Osteocyte (in vitro differentiated cells): ENCODE measurements at regions not wholly inside any gene's neighbourhood (a gene's known extent, or its start where the extent isn't known, plus 50 kb on each side); places are given as distances from the start of the nearest gene placed in this dataset.

Source experiments
- DNase-seq: peaks from one replicate; pipeline ENCODE4 v3.0.0; 2021; ENCODE audit warnings: mixed read lengths; ENCODE audit not compliant: unreplicated experiment; ENCODE audit errors: extremely low spot score
- H3K27ac Mint-ChIP-seq: one replicate; pipeline ENCODE4 v1.8.0; 2021; ENCODE audit warnings: mild to moderate bottlenecking, mixed read lengths; ENCODE audit not compliant: unreplicated experiment
- H3K27me3 Mint-ChIP-seq: one replicate; pipeline ENCODE4 v1.8.0; 2021; ENCODE audit warnings: mixed read lengths; ENCODE audit not compliant: unreplicated experiment
- H3K36me3 Mint-ChIP-seq: one replicate; pipeline ENCODE4 v1.8.0; 2021; ENCODE audit warnings: mixed read lengths; ENCODE audit not compliant: unreplicated experiment
- H3K4me1 Mint-ChIP-seq: one replicate; pipeline ENCODE4 v1.8.0; 2021; ENCODE audit warnings: mixed read lengths; ENCODE audit not compliant: unreplicated experiment
- H3K4me3 Mint-ChIP-seq: one replicate; pipeline ENCODE4 v1.8.0; 2021; ENCODE audit warnings: mild to moderate bottlenecking, moderate library complexity, mixed read lengths; ENCODE audit not compliant: unreplicated experiment
- H3K9me3 Mint-ChIP-seq: one replicate; pipeline ENCODE4 v1.8.0; 2021; ENCODE audit warnings: mixed read lengths; ENCODE audit not compliant: unreplicated experiment
- CTCF ChIP-seq: fragments of 200-600 bp; sonication (generic); IDR thresholded peaks from 2 replicates; pipeline ENCODE4 v1.5.0; 2021; ENCODE audit warnings: antibody characterized with exemption, mild to moderate bottlenecking, moderate library complexity

GRCh38 chr15:96184297-96184696 is 146.2 kb upstream of the NR2F2 start:
- no peak for TF ChIP-seq CTCF
- Mint-ChIP-seq H3K36me3 (peaks cover 10% of the 10 kb centered on the region), H3K4me1 (peaks cover 10% of the 10 kb centered on the region), H3K27me3 (no peaks in the 10 kb centered on the region), H3K27ac (no peak overlapping the region), H3K9me3 (no peaks in the 10 kb centered on the region), H3K4me3 (no peak overlapping the region)
- DNase-seq: no peak

DNA sequence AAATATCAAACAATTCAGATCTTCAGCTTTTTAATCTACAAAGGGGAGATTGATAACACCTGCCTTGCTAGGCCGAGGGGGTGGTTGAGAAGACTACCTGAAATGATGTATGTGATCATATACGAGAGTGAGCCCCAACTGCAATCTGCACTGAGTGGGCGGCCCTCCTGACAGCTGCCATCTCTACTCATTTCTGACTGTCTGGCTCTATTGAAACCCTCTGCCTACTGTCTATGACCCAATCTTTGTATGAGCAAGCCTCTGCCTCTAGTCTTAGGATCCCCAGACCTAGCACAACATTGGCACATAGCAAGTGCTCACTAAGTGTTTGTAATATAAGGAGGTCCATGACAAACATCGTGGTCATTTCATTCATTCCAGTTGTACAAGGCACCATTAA is 144.4 kb upstream of the NR2F2 start:
- peaks cover 12% of the 10 kb centered on the region for H3K36me3 Mint-ChIP-seq
- peaks cover 4% of the 10 kb centered on the region for H3K4me1 Mint-ChIP-seq
- H3K27me3 Mint-ChIP-seq: no peaks in the 10 kb centered on the region
- no peak overlapping the region for H3K27ac Mint-ChIP-seq
- H3K9me3 Mint-ChIP-seq: no peaks in the 10 kb centered on the region
- no peak for TF ChIP-seq CTCF
- DNase-seq: no peak
- no peak overlapping the region for H3K4me3 Mint-ChIP-seq

GRCh38 chr15:96187341-96188305 is 142.9 kb upstream of the NR2F2 start:
- Mint-ChIP-seq H3K36me3 (peaks cover 9% of the 10 kb centered on the region), H3K4me1 (peaks cover 3% of the 10 kb centered on the region), H3K4me3 (no peak overlapping the region), H3K27ac (no peak overlapping the region), H3K27me3 (no peaks in the 10 kb centered on the region), H3K9me3 (no peaks in the 10 kb centered on the region)
- DNase-seq: no peak
- TF ChIP-seq CTCF: no peak

DNA sequence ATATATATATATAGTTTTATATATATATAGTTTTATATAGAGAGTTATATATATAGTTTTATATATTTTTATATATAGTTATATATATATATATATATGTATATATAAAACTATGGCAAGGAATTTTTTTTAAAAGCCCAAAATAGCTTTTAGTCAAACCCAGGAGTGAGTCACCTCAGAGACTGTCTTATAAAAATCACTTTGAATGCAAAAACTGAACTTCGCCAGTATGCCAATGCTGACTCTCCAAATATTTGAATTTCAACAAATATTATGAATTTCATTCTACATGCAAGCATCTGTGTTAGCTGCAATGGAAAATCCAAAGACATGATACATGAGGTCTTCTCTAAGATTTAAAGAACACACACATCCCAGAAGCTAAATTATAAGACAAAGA is 132.8 kb upstream of the NR2F2 start:
- DNase-seq: no peak
- Mint-ChIP-seq H3K36me3 (peaks cover 30% of the 10 kb centered on the region), H3K27ac (no peak overlapping the region), H3K27me3 (no peaks in the 10 kb centered on the region), H3K4me1 (peaks cover 7% of the 10 kb centered on the region), H3K9me3 (peaks cover 5% of the 10 kb centered on the region), H3K4me3 (no peak overlapping the region)
- no peak for TF ChIP-seq CTCF

GRCh38 chr15:96199111-96199510 is 131.4 kb upstream of the NR2F2 start:
- Mint-ChIP-seq H3K27ac (no peak overlapping the region), H3K27me3 (no peaks in the 10 kb centered on the region), H3K4me3 (no peak overlapping the region), H3K4me1 (peaks cover 7% of the 10 kb centered on the region), H3K9me3 (peaks cover 5% of the 10 kb centered on the region), H3K36me3 (peaks cover 27% of the 10 kb centered on the region)
- DNase-seq: no peak
- no peak for TF ChIP-seq CTCF
